Coronary artery (tissue), 2 donors: ENCODE measurements at regions not wholly inside any gene's neighbourhood (a gene's known extent, or its start where the extent isn't known, plus 50 kb on each side); places are given as distances from the start of the nearest gene placed in this dataset.

Source experiments
- DNase-seq: peaks from one replicate; pipeline ENCODE4 v3.0.0-alpha.2; 2017; ENCODE audit warnings: low spot score
- H3K27ac ChIP-seq, 2 donors: fragments of 200-600 bp; sonication (generic); one replicate each; pipeline ENCODE4 v1.5.1; 2016 to 2019
- H3K4me3 ChIP-seq: fragments of 200-600 bp; sonication (generic); 2 replicates; pipeline ENCODE4 v1.5.1; 2016; ENCODE audit warnings: mild to moderate bottlenecking, moderate library complexity
- CTCF ChIP-seq: fragments of 200-600 bp; sonication (generic); IDR thresholded peaks from one replicate; pipeline ENCODE4 v1.5.1; 2019; ENCODE audit warnings: antibody characterized with exemption

GRCh38 chr5:17087035-17087434 lies 130.4 kb upstream of the BASP1 start:
- TF ChIP-seq CTCF, result no peak
- no peak for DNase-seq

DNA sequence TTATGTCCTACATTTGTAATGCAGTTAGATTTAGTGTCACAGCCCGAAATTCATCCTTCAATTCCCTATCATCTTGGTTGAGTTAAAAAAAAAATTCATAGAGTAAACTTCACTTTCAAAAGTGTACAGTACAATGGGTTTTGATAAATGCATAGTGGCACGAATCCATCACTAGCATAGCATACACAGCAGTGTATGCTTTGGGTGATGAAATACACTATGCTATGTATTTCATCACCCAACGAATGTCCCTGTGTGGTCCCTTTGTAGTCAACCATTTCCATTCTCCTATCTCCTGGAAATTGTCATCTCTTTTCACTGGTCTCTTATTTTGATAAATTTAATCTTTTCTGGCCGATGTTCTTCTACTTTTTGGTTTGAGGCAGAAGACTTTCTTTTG lies 129.4 kb upstream of the BASP1 start:
- Histone ChIP-seq H3K27ac (no peak overlapping the region), H3K4me3 (no peak overlapping the region)
- no peak for DNase-seq
- no peak for TF ChIP-seq CTCF

More at GRCh38 chr5:17087035-17087434, 130.4 kb upstream of the BASP1 start:
- H3K4me3 ChIP-seq, result no peak overlapping the region
- H3K27ac ChIP-seq, result no peak overlapping the region

DNA sequence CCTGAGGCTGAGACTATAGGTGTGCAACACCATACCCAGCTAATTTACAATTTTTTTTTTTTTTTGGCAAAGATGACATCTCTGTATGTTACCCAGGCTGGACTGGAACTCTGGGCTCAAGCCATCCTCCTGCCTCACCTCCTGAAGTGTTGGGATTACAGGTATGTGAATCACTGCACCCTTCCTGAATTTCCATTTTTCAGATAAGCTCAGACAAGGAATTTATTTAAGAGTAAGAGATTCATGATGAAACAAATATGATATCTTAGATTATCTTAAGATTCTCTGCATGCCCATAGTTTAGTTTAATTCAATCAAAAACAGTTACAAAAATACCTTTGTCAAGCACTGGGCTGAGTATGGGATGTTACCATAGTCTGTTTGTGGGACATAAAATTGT lies 128.4 kb upstream of the BASP1 start:
- no peak overlapping the region for H3K27ac ChIP-seq
- H3K4me3 ChIP-seq, result no peak overlapping the region
- no peak for TF ChIP-seq CTCF
- DNase-seq, result no peak

DNA sequence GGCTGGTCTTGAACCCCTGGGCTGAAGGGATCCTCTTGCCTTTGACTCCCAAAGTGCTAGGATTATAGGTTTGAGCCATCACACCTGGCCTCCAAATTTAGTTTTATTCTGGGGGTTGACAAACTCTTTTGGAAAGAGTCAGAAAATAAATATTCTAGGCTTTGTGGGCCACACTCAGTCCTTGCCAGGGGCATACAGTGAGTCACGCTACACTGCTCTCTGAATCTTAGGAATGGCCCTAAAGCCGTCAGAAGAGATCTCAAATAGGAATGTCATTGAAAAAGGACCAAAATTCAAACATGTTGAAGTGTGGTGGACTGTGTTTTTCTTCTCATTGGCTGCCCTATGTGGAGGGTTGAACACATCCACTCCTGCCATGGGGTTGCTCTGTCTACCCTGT lies 127.7 kb upstream of the BASP1 start:
- no peak for TF ChIP-seq CTCF
- H3K4me3 ChIP-seq, result no peak overlapping the region
- DNase-seq, result no peak
- no peak overlapping the region for H3K27ac ChIP-seq

- Histone ChIP-seq H3K4me3 (no peak overlapping the region), H3K27ac (no peak overlapping the region)
- no peak for DNase-seq
- no peak for TF ChIP-seq CTCF
Observed at GRCh38 chr5:17090839-17091238, 126.6 kb upstream of the BASP1 start.

GRCh38 chr5:17094830-17095229 lies 122.6 kb upstream of the BASP1 start:
- no peak for DNase-seq
- no peak for TF ChIP-seq CTCF
- no peak overlapping the region for H3K4me3 ChIP-seq
- H3K27ac ChIP-seq, result no peak overlapping the region

GRCh38 chr5:17096952-17097695 lies 120.3 kb upstream of the BASP1 start:
- no peak overlapping the region for H3K4me3 ChIP-seq
- H3K27ac ChIP-seq, result no peak overlapping the region
- DNase-seq, result no peak
- no peak for TF ChIP-seq CTCF
